Progenitor cell of endocrine pancreas (in vitro differentiated cells): ENCODE measurements at regions not wholly inside any gene's neighbourhood (a gene's known extent, or its start where the extent isn't known, plus 50 kb on each side); places are given as distances from the start of the nearest gene placed in this dataset.

ENCODE experiments used
- DNase-seq: peaks from one replicate; pipeline ENCODE4 v3.0.0; 2021; ENCODE audit warnings: low spot score; ENCODE audit not compliant: unreplicated experiment
- H3K27ac Mint-ChIP-seq: 2 replicates; pipeline ENCODE4 v1.8.0; 2021; ENCODE audit warnings: mild to moderate bottlenecking, moderate library complexity, mixed read lengths
- H3K27me3 Mint-ChIP-seq: 2 replicates; pipeline ENCODE4 v1.8.0; 2021; ENCODE audit warnings: mixed read lengths
- H3K36me3 Mint-ChIP-seq: 2 replicates; pipeline ENCODE4 v1.8.0; 2022; ENCODE audit warnings: mixed read lengths; ENCODE audit not compliant: insufficient read depth
- H3K4me1 Mint-ChIP-seq: 2 replicates; pipeline ENCODE4 v1.8.0; 2021; ENCODE audit warnings: low read depth, mixed read lengths
- H3K4me3 Mint-ChIP-seq: 2 replicates; pipeline ENCODE4 v1.8.0; 2021; ENCODE audit warnings: low read depth, mild to moderate bottlenecking, moderate library complexity, mixed read lengths
- H3K9me3 Mint-ChIP-seq: 2 replicates; pipeline ENCODE4 v1.8.0; 2021; ENCODE audit warnings: low read depth, mixed read lengths
- TF ChIP-seq, protein P1 (sequence below): fragments of 200-600 bp; sonication (generic); IDR thresholded peaks from one replicate; pipeline ENCODE4 v1.5.0; 2021; ENCODE audit warnings: antibody characterized with exemption, mild to moderate bottlenecking; ENCODE audit not compliant: unreplicated experiment

GRCh38 chr7:12898004-12898403, 210.6 kb downstream of the ARL4A start:
- no peaks in the 10 kb centered on the region for H3K36me3 Mint-ChIP-seq
- TF ChIP-seq, protein P1, sequence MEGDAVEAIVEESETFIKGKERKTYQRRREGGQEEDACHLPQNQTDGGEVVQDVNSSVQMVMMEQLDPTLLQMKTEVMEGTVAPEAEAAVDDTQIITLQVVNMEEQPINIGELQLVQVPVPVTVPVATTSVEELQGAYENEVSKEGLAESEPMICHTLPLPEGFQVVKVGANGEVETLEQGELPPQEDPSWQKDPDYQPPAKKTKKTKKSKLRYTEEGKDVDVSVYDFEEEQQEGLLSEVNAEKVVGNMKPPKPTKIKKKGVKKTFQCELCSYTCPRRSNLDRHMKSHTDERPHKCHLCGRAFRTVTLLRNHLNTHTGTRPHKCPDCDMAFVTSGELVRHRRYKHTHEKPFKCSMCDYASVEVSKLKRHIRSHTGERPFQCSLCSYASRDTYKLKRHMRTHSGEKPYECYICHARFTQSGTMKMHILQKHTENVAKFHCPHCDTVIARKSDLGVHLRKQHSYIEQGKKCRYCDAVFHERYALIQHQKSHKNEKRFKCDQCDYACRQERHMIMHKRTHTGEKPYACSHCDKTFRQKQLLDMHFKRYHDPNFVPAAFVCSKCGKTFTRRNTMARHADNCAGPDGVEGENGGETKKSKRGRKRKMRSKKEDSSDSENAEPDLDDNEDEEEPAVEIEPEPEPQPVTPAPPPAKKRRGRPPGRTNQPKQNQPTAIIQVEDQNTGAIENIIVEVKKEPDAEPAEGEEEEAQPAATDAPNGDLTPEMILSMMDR, result no peak
- H3K4me1 Mint-ChIP-seq, result peaks cover 4% of the 10 kb centered on the region
- H3K27me3 Mint-ChIP-seq, result no peaks in the 10 kb centered on the region
- no peak overlapping the region for H3K27ac Mint-ChIP-seq
- H3K9me3 Mint-ChIP-seq, result no peaks in the 10 kb centered on the region
- H3K4me3 Mint-ChIP-seq, result no peak overlapping the region
- no peak for DNase-seq

DNA sequence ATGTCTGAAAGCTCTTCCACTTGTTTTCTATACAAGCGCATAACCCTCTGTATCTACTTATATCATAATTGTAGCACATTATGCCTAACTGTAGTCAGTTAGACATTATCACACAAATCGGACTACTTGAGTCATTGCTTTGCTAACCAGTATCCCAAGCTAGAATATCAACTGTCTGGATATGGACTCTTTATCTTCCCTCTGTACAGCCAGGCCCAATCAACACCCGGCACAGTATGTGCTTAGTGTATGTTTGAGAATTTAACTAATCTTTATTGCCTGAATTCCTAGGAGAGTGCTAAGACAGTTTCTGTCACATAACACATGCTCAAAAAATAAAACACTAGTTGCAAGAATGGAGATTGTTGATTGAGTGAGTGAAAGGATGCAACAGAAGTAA, 211.2 kb downstream of the ARL4A start:
- TF ChIP-seq, protein P1, result no peak
- no peak overlapping the region for H3K4me3 Mint-ChIP-seq
- no peaks in the 10 kb centered on the region for H3K27me3 Mint-ChIP-seq
- no peaks in the 10 kb centered on the region for H3K36me3 Mint-ChIP-seq
- no peak for DNase-seq
- no peaks in the 10 kb centered on the region for H3K9me3 Mint-ChIP-seq
- no peak overlapping the region for H3K27ac Mint-ChIP-seq
- peaks cover 4% of the 10 kb centered on the region for H3K4me1 Mint-ChIP-seq

DNA sequence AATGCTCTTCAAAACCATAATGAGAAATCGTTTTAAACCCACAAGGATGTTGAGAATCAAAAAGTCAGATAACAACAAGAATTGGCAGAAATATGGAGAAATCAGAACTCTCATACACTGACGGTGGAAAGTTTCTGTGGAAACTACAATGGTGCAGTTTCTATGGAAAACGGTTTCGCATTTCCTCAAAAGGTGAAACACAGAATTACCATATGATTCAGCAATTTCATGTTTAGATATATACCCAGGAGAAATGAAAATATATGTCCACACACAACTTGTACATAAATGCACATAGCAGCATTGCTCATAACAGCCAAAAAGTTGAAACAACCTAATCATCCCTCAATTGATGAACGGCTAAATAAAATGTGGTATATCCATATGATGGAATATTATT, 218.2 kb downstream of the ARL4A start:
- Mint-ChIP-seq H3K9me3 (no peaks in the 10 kb centered on the region), H3K27ac (no peak overlapping the region), H3K27me3 (no peaks in the 10 kb centered on the region), H3K36me3 (no peaks in the 10 kb centered on the region), H3K4me1 (peaks cover 2% of the 10 kb centered on the region), H3K4me3 (no peak overlapping the region)
- DNase-seq, result no peak
- TF ChIP-seq, protein P1, result no peak

DNA sequence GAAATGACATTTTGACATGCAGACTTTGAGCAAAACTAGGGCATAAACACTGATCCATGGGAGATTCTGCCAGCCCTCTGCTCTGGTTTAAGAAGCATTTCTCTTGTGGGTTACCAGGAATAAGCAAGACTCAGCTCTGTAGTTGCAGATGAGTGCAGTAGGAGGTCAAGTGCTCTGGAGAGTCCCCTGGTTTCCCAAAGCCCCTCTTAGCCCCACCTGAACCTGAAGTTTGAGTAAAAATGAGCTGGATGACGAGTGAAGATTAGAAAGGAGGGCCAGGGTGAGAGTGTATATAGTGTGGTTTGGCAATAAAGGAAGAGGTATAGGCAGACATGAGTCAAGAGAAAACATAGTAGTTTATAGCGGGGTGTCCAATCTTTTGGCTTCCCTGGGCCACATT, 220.3 kb downstream of the ARL4A start:
- no peak for DNase-seq
- TF ChIP-seq, protein P1, result no peak
- Mint-ChIP-seq H3K4me1 (no peaks in the 10 kb centered on the region), H3K36me3 (no peaks in the 10 kb centered on the region), H3K27ac (no peak overlapping the region), H3K27me3 (no peaks in the 10 kb centered on the region), H3K4me3 (no peak overlapping the region), H3K9me3 (no peaks in the 10 kb centered on the region)

DNA sequence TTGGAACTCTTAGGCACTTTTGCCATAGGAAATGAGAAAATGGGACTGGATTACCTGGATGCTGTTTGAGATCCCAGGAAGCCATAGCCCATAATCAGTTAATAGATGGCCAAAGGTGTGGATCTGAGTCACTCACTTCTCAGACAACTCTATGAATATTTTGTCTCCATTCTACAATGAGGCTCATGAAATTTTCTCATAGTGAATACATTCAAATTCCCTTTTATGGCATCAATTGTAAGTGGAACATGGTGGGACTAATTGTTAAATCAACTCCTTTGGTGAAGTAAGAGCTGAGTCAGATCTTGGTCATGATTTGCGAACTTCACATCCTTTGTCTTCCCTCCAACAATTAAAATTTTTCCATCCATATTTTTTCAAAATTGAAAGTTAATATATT, 222.1 kb downstream of the ARL4A start:
- DNase-seq, result no peak
- H3K4me1 Mint-ChIP-seq, result no peaks in the 10 kb centered on the region
- no peak overlapping the region for H3K4me3 Mint-ChIP-seq

More for the DNA sequence above, 222.1 kb downstream of the ARL4A start:
- TF ChIP-seq, protein P1, result no peak
- Mint-ChIP-seq H3K27ac (no peak overlapping the region), H3K36me3 (no peaks in the 10 kb centered on the region), H3K27me3 (no peaks in the 10 kb centered on the region), H3K9me3 (no peaks in the 10 kb centered on the region)
